ENCODE measurements at regions not wholly inside any gene's neighbourhood (a gene's known extent, or its start where the extent isn't known, plus 50 kb on each side); places are given as distances from the start of the nearest gene placed in this dataset.
"Not testable (repeated sequence)": the region's sequence is repeated elsewhere in the genome, so short reads cannot be mapped to it uniquely, and the experiment has no call there.

GRCh38 chr16:15235140-15235539 is 141.1 kb upstream of the RRN3 start:
- not testable (repeated sequence) for TF ChIP-seq POLR2A (IDR thresholded peaks at IDR 0.05; ENCODE audit: low read depth, low read length); POLR2AphosphoS5 (IDR thresholded peaks at IDR 0.05; ENCODE audit: low read depth, low read length); TAF1 (IDR thresholded peaks at IDR 0.05; ENCODE audit: borderline replicate concordance, low read depth, low read length)
